GM19397 (cell line): ENCODE measurements at regions not wholly inside any gene's neighbourhood (a gene's known extent, or its start where the extent isn't known, plus 50 kb on each side); places are given as distances from the start of the nearest gene placed in this dataset.

ENCODE experiments used
- ATAC-seq: cut with Tn5 transposase; IDR thresholded peaks from one replicate; pipeline ENCODE4 v1.9.1; 2021; ENCODE audit warnings: mild to moderate bottlenecking, moderate library complexity; ENCODE audit not compliant: unreplicated experiment

- no peak for ATAC-seq
Measured at GRCh38 chr11:92850296-92850826, 119.1 kb upstream of the MTNR1B start.

- no peak for ATAC-seq
Measured at GRCh38 chr11:92852229-92852628, 117.2 kb upstream of the MTNR1B start.

DNA sequence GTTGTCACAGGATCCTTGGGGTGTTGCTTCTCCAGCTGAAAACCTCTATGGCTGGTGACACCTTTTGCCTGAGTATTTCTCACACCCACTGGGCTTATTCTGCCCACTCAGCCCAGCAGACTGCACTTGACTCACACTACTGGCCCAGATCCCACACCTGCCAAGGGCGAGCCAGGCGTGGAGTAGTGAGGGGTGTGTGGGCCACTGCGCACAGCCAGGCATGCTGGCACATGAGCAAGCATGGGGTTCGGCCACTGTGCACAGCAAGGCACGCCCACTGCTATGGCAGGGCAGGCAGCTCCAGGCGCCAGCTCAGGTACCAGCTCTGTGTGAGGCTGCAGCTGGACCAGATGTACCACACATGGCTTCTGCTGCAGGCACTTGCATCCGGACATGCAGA is 116.5 kb upstream of the MTNR1B start:
- no peak for ATAC-seq

GRCh38 chr11:92854162-92854561 is 115.3 kb upstream of the MTNR1B start:
- no peak for ATAC-seq

DNA sequence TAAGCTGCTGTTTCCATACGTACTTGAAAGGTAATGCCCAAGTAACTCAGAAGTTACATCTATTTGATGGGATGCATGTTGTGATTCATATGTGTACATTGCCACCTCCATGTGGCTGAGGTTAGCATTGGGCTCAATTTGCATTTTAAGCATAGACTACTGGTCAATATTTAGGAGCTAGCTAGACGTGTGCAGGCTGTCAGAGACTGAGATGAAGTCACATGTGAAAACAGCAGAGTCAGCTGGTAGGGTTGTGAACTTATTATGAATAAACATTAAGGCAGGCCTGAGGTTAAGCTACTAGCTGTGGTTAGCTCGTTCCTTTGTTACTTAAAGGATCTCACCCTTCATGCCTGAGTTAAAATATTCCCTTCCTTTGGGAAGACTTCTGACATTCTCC is 114.5 kb upstream of the MTNR1B start:
- ATAC-seq = no peak

DNA sequence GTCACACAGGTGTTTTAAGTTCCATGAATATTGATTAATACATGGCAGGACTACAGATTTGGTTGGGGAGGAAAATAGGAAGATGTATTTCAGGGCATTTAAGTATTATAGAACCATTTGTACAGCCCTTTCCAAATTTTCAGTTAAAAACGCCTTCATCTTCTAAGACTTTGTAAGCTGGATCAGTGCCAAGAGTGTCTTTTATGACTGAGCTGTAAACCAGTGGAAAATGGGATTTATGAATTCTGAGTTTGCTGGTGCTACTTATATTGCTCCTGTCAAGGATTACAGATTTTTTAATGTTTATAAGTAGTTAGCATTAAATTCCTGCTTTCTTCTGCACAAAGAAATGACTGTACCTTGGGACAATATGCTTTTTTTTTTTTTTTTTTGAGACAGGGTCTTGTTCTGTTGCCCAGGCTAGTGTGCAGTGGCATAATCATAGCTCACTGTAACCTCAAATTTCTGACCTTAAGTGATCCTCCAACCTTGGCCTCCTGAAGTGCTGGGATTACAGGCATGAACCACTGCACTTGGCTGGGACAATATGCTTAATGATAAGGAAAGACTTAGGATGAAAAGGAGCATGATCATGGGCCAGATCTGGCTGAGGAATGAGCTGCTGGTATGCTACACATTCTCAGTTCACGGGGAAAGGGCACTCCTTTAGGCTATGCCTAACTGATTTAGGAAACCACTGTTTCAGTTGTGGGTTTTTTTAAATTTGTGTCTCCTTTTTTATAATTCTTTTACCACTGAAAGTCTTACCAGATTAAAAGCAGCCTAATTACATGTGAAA is 113.6 kb upstream of the MTNR1B start:
- ATAC-seq = no peak

DNA sequence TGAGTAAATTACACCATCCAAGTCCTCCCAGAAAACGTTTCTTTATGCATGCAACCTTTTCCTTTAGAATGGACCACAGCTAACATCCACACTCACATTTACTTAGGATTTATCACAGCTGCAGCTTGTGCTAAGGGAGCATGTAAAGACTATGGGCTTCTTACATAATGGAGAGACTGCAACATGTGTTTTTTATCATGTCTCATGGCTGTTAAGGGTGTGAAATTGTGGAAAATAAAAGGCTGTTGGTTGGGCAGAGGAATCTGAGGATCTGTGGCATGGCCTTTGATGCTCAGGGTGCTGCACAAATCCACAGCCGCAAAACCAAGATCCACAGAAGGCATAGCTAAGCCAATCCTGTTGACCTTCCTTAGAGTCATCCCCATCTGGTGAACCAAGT is 112.0 kb upstream of the MTNR1B start:
- ATAC-seq = no peak

DNA sequence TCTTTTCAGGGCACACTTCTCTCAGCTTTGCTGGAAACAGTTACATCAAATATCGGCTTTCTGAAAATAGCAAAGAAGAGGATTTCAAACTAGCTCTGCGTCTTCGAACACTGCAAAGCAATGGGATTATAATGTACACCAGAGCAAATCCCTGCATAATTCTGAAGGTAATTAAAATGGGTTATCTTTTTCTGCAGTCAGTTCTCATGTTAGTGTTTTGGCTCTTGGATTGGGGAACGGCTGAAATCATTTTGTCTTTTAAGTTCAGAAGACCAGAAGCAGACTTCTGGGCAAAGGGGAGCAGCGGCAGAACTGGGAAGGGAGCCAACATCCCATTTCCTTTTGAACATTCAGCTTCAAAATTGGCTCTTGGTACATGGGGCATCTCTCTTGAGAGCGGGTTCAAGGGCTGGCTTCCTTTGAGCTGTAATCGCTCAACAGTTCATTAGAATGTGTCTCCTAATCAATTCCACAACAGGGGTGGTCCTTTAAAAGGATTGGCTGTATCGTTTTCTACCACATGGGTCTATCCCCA is 110.2 kb upstream of the MTNR1B start:
- no peak for ATAC-seq

- no peak for ATAC-seq
Measured at GRCh38 chr11:92861634-92862033, 107.8 kb upstream of the MTNR1B start.

DNA sequence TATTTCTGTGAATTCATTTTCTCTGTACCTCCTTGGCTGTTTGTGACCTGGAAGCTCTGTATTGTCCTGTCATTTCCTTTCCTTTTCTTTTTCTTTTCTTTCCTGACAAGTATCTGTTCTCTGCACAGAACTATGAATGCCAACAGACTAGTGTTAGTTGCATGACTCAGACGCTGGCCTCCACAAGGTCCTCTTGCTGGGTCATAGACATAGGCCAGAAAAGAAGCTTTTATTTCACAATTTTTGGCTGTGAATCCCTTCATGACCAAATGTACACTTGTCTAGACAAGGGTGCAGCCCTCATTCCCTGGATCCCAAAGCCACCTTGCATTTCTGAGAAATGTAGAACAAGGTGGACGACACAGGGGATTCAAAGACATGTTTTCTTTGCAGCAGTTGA is 104.1 kb upstream of the MTNR1B start:
- no peak for ATAC-seq

GRCh38 chr11:92866679-92867282 is 102.7 kb upstream of the MTNR1B start:
- ATAC-seq = no peak

DNA sequence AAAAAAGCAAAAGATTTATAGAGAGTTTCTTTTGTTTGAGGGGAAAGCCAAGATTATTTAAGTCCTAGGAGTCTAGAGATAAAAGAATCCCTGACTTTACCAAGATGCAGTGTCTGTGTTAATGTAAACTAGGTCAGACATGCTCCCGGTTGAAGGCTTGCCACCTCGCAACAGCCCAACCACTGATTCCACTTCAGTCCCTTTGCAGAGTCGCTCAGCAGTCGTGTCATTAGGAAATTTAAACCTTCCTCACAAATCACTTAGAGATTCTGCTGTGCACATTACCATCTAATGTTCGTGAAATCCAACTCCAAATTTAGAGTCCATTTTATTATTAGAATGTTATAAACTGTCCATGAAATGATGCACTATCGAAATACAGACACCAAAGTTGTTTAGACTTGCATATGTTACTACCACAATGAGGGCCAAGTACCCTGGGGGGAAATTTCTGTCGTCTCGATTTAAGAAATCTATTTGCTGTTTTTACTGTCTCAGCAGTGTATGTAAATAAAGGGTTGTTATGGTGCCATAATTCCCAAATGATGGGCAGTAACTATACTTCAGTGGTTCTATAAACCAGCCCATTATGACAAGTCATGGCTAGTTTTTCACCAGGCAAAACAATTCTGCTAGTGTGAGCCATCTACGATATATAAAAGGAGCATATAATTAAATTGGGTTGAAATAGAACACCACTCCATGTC is 101.4 kb upstream of the MTNR1B start:
- ATAC-seq = no peak

GRCh38 chr11:92869716-92870115 is 99.7 kb upstream of the MTNR1B start:
- ATAC-seq = no peak

- ATAC-seq = no peak
Measured at GRCh38 chr11:92870196-92870832, 99.1 kb upstream of the MTNR1B start.

DNA sequence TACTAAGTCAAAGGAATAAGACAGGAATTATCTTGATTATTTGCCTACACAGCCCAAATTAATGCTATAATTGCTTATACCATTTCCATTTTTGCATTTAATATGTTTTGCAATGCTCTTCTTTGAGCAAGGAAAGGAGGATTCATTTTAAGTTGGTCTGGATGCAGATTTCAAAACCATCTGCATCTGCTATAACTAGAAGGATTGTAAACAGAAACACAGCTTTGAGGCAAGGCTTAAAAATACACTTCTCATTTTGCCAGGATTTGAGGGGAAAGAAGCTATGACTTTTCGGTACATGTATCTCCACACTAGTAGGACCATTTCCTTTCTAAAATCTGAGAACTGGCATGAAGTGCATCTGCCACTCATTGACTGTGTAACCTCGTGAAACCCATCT is 95.9 kb upstream of the MTNR1B start:
- no peak for ATAC-seq

GRCh38 chr11:92875473-92875872 is 94.0 kb upstream of the MTNR1B start:
- ATAC-seq = no peak

DNA sequence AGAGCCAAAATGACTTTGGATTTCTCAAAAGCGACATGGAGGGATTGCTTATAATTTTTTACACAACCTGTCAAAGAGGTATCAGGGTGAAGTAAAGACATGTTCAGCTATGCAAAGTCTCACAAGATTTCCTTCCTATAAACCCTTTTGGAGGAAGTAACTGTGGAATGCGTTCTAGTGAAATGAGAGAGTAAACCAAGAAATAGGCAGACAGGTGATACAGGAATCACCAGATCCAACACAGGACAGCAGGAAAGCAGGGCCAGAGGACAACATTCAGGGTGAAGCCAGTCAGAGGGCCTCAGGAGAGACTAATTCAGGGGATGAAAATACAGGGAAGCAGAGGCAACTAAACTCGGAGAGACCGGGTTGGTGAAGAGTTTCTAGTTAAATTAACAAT is 90.4 kb upstream of the MTNR1B start:
- no peak for ATAC-seq

- no peak for ATAC-seq
Measured at GRCh38 chr11:92880381-92880780, 89.1 kb upstream of the MTNR1B start.

- no peak for ATAC-seq
Measured at GRCh38 chr11:92881940-92882450, 87.5 kb upstream of the MTNR1B start.

- ATAC-seq = no peak
Measured at GRCh38 chr11:92882828-92883611, 86.4 kb upstream of the MTNR1B start.
